ENCODE measurements at regions not wholly inside any gene's neighbourhood (a gene's known extent, or its start where the extent isn't known, plus 50 kb on each side); places are given as distances from the start of the nearest gene placed in this dataset.
"Not testable (repeated sequence)": the region's sequence is repeated elsewhere in the genome, so short reads cannot be mapped to it uniquely, and the experiment has no call there.

DNA sequence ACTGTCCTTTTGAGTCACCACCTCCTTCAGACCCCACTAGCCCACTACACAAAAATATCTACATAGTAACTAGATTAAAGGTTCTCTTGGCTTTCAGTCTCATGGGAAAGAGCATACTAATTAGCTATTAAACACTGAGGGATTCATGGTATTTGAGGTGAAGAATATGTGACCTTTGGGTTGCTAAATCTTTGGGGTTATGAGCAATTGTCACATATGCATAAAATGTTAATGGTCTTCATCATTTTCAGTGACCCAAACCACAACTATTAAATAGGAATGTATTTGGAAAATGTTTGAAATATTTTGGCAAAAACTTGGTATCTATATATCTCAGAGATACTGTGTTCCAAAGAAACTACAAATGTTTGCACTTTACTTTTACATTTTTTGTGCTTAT lies 365.1 kb downstream of the MAGEB5 start:
- no peak for DNase-seq

DNA sequence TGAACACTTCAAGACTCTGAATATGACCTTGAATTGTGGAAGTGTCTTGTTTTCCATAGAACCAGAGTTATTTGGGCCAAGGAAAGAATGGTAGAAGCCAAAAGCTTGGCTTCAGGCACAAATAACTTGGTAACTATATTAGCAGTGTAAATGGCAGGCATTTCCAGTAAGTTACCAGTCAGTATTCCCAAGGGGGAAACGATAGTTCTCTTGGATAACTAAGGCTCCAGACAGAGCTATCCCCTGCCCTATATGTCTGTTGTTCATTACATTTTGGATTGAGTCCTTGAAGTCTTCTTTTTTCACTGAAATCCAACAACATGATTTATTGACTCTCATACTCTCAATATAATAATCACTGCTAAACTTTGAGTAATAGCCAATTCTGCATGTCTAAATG lies 364.1 kb downstream of the MAGEB5 start:
- no peak for DNase-seq

DNA sequence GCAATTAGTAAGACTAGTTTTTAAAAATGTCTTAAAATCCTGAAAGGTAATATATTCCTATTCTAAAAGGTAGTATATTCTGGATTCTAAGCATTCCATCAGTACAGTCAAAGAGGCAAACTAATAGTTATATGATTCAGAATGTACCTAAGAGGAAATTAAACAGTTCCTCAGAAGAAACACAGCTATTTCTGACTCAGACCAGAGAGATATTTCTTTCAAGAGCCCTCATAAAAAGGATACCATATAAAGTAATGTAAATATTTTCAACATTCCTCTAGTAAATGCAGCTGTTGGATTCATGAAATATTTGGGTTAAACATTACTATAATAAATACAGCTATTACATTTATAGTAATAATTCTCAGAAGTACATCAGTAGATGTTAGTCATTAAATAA lies 358.3 kb downstream of the MAGEB5 start:
- no peak for DNase-seq

- no peak for DNase-seq
Observed at GRCh38 chrX:26562156-26562555, 346.2 kb downstream of the MAGEB5 start.

DNA sequence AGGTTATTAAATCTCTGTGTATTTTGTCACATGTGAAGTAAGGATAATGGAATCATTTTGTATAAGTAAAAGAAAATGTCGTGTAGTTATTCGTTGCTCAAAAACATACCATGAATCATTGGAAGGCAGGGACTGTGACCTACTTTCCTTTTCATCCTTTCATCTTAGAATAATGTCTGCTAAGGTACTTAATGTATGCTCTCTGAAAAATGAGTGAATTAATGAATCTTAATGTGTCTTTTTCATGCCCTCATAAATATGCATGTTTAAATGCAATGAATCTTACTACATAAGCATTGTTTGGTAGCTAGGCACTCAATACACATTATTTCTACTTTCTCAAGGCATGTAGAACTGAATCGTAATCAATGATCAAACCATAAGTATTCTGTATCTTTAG lies 343.9 kb downstream of the MAGEB5 start:
- DNase-seq: no peak

DNA sequence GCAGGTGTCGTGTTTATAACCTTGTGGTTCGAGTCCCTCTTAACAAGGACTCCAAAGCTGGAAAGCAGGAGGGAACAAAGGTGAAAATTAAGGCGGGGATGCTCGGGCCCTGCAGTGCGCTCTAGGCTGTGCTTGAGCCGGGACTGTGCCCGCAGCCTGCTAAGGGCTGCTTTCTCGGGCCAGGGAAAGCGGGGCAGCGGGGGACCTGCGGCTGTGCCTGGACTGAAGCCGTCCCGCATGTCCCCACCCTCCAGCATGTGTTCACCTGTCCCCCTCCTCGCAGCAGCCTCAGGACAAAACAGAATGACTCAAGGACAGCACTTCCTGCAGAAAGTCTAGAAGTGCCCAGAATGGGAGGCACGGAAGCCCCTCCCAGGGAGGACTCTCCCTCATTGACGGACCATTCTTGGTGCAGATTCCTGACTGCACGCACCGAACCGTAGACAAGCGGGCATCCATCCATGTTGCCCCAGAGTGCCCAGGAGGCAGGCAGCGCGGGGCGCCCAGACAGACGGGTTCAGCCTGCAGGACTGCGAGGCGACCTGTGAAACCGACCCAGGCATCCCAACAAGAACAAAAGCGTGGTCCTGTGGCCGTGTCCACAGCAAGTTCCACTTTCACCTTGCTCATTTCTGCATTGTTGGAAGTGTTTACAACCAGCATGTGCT lies 342.9 kb downstream of the MAGEB5 start:
- DNase-seq: no peak

GRCh38 chrX:26557691-26558321 lies 341.8 kb downstream of the MAGEB5 start:
- DNase-seq: no peak

GRCh38 chrX:26525768-26526167 lies 309.8 kb downstream of the MAGEB5 start:
- not testable (repeated sequence) for DNase-seq

DNA sequence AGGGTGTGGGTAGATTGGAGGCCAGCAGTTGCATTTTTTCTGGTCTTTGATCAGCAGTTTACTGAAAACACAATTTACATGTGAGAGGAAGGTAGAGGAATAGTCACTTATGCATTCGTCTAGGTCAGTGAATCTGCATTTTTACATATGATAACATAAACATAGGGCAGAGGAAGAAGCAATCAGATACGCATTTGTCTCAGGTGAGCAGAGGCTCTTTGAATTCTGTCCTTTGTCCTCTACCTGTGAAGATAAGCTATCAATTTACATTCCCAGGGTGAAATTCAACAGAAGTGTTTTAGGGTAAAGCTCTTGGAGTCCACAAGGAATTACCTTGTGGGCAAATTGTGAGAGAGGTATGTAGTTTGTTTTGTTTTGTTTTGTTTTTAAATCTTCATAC lies 306.5 kb downstream of the MAGEB5 start:
- no peak for DNase-seq

GRCh38 chrX:26511589-26512363 lies 295.8 kb downstream of the MAGEB5 start:
- no peak for DNase-seq

- no peak for DNase-seq
Observed at GRCh38 chrX:26470941-26471340, 255.0 kb downstream of the MAGEB5 start.

DNA sequence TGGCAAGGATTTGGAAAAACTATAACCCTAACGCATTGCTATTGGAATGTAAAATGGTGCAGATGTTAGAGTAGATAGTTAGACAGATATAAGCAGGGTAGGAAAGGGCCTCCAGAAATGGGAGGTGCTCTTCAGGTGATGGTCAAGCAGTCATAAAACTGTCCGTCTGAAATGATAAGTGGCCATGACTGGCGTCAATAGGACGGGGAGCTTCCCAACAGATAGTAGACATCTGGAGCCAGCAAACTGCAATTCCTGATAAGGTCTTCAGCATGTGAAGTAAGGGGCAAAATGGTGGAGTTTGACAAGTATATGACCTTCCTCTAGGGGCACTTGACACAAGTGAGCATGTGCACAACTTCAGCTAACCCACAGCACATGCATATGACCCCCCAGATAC lies 250.4 kb downstream of the MAGEB5 start:
- DNase-seq: no peak

- no peak for DNase-seq
Observed at GRCh38 chrX:26445288-26445687, 229.3 kb downstream of the MAGEB5 start.

GRCh38 chrX:26444417-26444816 lies 228.4 kb downstream of the MAGEB5 start:
- DNase-seq: not testable (repeated sequence)

GRCh38 chrX:26442340-26442739 lies 226.4 kb downstream of the MAGEB5 start:
- DNase-seq: peak; percentile 4

DNA sequence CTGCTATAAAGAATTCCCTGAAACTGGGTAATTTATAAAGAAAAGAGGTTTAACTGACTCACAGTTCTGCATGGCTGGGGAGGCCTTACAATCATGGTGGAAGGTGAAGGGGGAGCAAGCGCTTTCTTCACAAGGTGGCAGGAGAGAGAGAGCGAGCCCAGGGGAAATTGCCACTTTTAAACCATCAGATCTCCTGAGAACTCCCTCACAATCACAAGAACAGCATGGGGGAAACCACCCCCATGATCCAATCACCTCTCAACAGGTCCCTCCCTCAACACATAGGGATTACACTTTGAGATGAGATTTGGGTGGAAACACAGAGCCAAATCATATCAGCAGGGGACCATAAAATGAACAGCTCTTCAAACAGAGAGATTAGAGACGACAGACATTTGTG lies 198.6 kb downstream of the MAGEB5 start:
- DNase-seq: no peak

GRCh38 chrX:26411045-26411444 lies 195.1 kb downstream of the MAGEB5 start:
- DNase-seq: no peak

DNA sequence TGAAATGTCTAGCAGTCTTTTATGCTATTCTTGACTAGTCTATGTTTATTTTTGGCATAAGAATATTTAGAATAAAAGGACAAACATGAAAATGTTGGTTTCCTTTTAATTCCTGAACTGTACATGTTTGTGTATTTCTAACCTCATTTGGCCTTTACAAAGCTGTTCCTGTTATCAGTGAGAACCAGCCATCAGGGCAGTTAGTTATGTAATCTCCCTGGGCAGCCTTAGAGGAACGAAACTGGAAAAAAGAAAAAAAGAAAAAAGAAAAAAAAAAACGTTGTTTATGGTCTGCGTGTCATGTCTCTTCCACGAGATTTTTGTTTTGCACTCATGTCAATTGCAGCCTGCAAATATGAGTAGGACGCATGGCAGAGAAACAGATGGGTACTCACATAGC lies 193.7 kb downstream of the MAGEB5 start:
- DNase-seq: no peak

DNA sequence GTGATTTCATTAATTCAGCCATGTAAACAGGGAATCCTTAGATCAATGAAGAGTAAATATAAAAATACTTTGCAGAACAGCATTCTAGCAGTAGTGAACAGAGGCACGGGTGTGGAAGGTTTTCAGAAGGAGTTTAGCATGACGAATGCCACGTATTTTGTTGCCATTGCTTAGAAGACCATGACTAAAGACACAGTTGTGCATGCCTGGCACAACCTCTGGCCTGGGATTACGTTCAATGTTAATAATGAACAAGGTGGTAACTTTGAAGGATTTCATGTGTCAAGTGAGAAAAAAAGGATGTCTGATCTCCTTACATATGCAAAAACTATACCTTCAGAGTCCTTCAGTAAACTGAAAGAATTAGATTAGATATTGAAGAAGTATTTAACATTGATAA lies 171.9 kb downstream of the MAGEB5 start:
- no peak for DNase-seq

- DNase-seq: no peak
Observed at GRCh38 chrX:26376037-26376708, 160.2 kb downstream of the MAGEB5 start.

DNA sequence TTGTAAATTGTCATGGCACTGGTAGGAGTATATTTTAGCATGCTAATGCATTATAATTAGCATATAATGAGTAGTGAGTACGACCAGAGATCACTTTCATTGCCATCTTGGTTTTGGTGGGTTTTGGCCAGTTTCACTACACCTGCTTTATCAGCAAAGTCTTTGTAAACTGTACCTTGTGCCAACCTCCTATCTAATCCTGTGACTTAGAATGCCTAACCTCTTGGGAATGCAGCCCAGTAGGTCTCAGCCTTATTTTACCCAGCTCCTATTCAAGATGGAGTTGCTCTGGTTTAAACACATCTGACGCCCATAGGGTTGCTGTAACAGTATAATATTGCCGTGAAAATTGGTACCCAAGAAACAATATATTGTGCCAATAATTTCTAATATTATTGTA lies 159.4 kb downstream of the MAGEB5 start:
- DNase-seq: no peak

- DNase-seq: no peak
Observed at GRCh38 chrX:26373829-26374228, 157.9 kb downstream of the MAGEB5 start.

- no peak for DNase-seq
Observed at GRCh38 chrX:26352891-26353430, 137.0 kb downstream of the MAGEB5 start.
